Small intestine (tissue), 7 donors: ENCODE measurements at regions not wholly inside any gene's neighbourhood (a gene's known extent, or its start where the extent isn't known, plus 50 kb on each side); places are given as distances from the start of the nearest gene placed in this dataset.

Experiments
- DNase-seq, 2 donors: peaks; one replicate each; pipeline versions ENCODE4 v3.0.0 to v3.0.0-alpha.2; 2013
- FAIRE-seq: peaks from 2 replicates; lab custom pipeline; 2012; peaks lifted over from hg19 to GRCh38; lab: Jason Lieb, UNC
- H3K27ac ChIP-seq, 3 donors: one replicate each; pipeline ENCODE4 v1.5.1; 2013; ENCODE audit warnings: low read length in 2 of 3, mild to moderate bottlenecking in 2 of 3, control low read depth in 1 of 3, inconsistent platforms in 1 of 3, low read depth in 1 of 3, moderate library complexity in 1 of 3
- H3K27me3 ChIP-seq, 3 donors: one replicate each; pipeline ENCODE4 v1.6.1; 2013; ENCODE audit warnings: low read length in 3 of 3, inconsistent platforms in 1 of 3; ENCODE audit not compliant: control insufficient read depth in 3 of 3, insufficient read depth in 3 of 3
- H3K36me3 ChIP-seq, 3 donors: one replicate each; pipeline ENCODE4 v1.6.1; 2013; ENCODE audit warnings: low read length in 3 of 3, inconsistent platforms in 1 of 3, low read depth in 1 of 3, mild to moderate bottlenecking in 1 of 3, moderate library complexity in 1 of 3; ENCODE audit not compliant: control insufficient read depth in 3 of 3, insufficient read depth in 2 of 3
- H3K4me1 ChIP-seq, 3 donors: one replicate each; pipeline ENCODE4 v1.6.1; 2013; ENCODE audit warnings: low read length in 2 of 3, inconsistent platforms in 1 of 3, low read depth in 1 of 3, mild to moderate bottlenecking in 1 of 3, moderate library complexity in 1 of 3; ENCODE audit not compliant: control insufficient read depth in 3 of 3, insufficient read depth in 2 of 3
- H3K4me3 ChIP-seq, 3 donors: one replicate each; pipeline ENCODE4 v1.5.1; 2013; ENCODE audit warnings: low read length in 3 of 3, control low read depth in 1 of 3, inconsistent platforms in 1 of 3, low read depth in 1 of 3, mild to moderate bottlenecking in 1 of 3, moderate library complexity in 1 of 3
- H3K9me3 ChIP-seq, 2 donors: one replicate each; pipeline ENCODE4 v1.6.1; 2013; ENCODE audit warnings: low read depth in 1 of 2, low read length in 1 of 2; ENCODE audit not compliant: control insufficient read depth in 2 of 2, insufficient read depth in 1 of 2
- WGBS, 3 donors: extraction: QIAGEN DNeasy Blood & Tissue Kit; methylation state at CpG; one replicate each; pipeline ENCODE4 v1.1.7; 2013; 5-methylcytosine and 5-hydroxymethylcytosine counted together
- donor health status: healthy with polysubstance abuse.
- donor health status: control.
- donor health status: control.
- donor health status: Bipolar disorder and iron deficiency.
- donor health status: healthy.

- Histone ChIP-seq H3K36me3 (no peaks in the 10 kb centered on the region), H3K4me1 (no peaks in the 10 kb centered on the region), H3K4me3 (no peak overlapping the region), H3K9me3 (no peaks in the 10 kb centered on the region), H3K27me3 (peaks cover 0 to 2% (median 0%) of the 10 kb centered on the region in 3 donors), H3K27ac (no peak overlapping the region)
- WGBS, 3 donors: 27 to 54% (median 52%) methylated on average over 1 of the region's 1 CpG
- no peak for DNase-seq
- FAIRE-seq: no peak
Measured at GRCh38 chr22:22138915-22139314, 105.7 kb upstream of the VPREB1 start.

- H3K4me1 ChIP-seq: no peaks in the 10 kb centered on the region
- no peaks in the 10 kb centered on the region for H3K9me3 ChIP-seq
- DNase-seq: no peak
- FAIRE-seq: no peak
- 62 to 90% (median 81%) methylated on average over 2 of the region's 2 CpGs for WGBS, 3 donors
- no peak overlapping the region for H3K4me3 ChIP-seq
- H3K27ac ChIP-seq: no peak overlapping the region
- H3K36me3 ChIP-seq: no peaks in the 10 kb centered on the region
- H3K27me3 ChIP-seq: no peaks in the 10 kb centered on the region
Measured at GRCh38 chr22:22137891-22138290, 106.7 kb upstream of the VPREB1 start.

GRCh38 chr22:22133910-22134309 lies 110.7 kb upstream of the VPREB1 start:
- peaks cover 0 to 2% (median 0%) of the 10 kb centered on the region in 3 donors for H3K27me3 ChIP-seq
- H3K4me3 ChIP-seq: no peak overlapping the region
- H3K9me3 ChIP-seq: no peaks in the 10 kb centered on the region
- 83 to 89% (median 87%) methylated on average over 5 of the region's 5 CpGs for WGBS, 3 donors
- no peak overlapping the region for H3K27ac ChIP-seq
- DNase-seq (no peak), FAIRE-seq (no peak)
- no peaks in the 10 kb centered on the region for H3K4me1 ChIP-seq
- no peaks in the 10 kb centered on the region for H3K36me3 ChIP-seq

- FAIRE-seq: no peak
- 52 to 55% (median 53%) methylated on average over 3 of the region's 3 CpGs for WGBS, 3 donors
Measured at GRCh38 chr22:22130953-22131608, 113.5 kb upstream of the VPREB1 start.

GRCh38 chr22:22129387-22129786 lies 115.2 kb upstream of the VPREB1 start:
- H3K4me1 ChIP-seq: no peaks in the 10 kb centered on the region
- no peaks in the 10 kb centered on the region for H3K36me3 ChIP-seq
- peaks cover 0 to 2% (median 0%) of the 10 kb centered on the region in 3 donors for H3K27me3 ChIP-seq
- no peak overlapping the region for H3K4me3 ChIP-seq
- no peak for FAIRE-seq
- DNase-seq: no peak
- H3K9me3 ChIP-seq: no peaks in the 10 kb centered on the region
- WGBS, 3 donors: 65 to 73% (median 67%) methylated on average over 3 of the region's 3 CpGs
- no peak overlapping the region for H3K27ac ChIP-seq

More at GRCh38 chr22:22130953-22131608, 113.5 kb upstream of the VPREB1 start:
- Histone ChIP-seq H3K27me3 (peaks cover 0 to 2% (median 0%) of the 10 kb centered on the region in 3 donors), H3K9me3 (no peaks in the 10 kb centered on the region), H3K4me1 (no peaks in the 10 kb centered on the region), H3K36me3 (no peaks in the 10 kb centered on the region), H3K27ac (no peak overlapping the region), H3K4me3 (no peak overlapping the region)
- DNase-seq: no peak

GRCh38 chr22:22128440-22128839 lies 116.1 kb upstream of the VPREB1 start:
- Histone ChIP-seq H3K4me1 (no peaks in the 10 kb centered on the region), H3K4me3 (no peak overlapping the region), H3K9me3 (no peaks in the 10 kb centered on the region), H3K27ac (no peak overlapping the region), H3K36me3 (no peaks in the 10 kb centered on the region), H3K27me3 (peaks cover 0 to 2% (median 0%) of the 10 kb centered on the region in 3 donors)
- DNase-seq: no peak
- 77 to 88% (median 78%) methylated on average over 2 of the region's 2 CpGs for WGBS, 3 donors
- no peak for FAIRE-seq

GRCh38 chr22:22127100-22127499 lies 117.5 kb upstream of the VPREB1 start:
- no peaks in the 10 kb centered on the region for H3K36me3 ChIP-seq
- H3K4me1 ChIP-seq: no peaks in the 10 kb centered on the region
- DNase-seq: no peak
- peaks cover 0 to 2% (median 0%) of the 10 kb centered on the region in 3 donors for H3K27me3 ChIP-seq
- H3K27ac ChIP-seq: no peak overlapping the region
- WGBS, 3 donors: 79 to 82% (median 82%) methylated on average over 5 of the region's 5 CpGs
- H3K9me3 ChIP-seq: no peaks in the 10 kb centered on the region
- FAIRE-seq: no peak
- no peak overlapping the region for H3K4me3 ChIP-seq

- Histone ChIP-seq H3K36me3 (no peaks in the 10 kb centered on the region), H3K9me3 (no peaks in the 10 kb centered on the region), H3K27me3 (peaks cover 0 to 2% (median 0%) of the 10 kb centered on the region in 3 donors), H3K4me1 (no peaks in the 10 kb centered on the region), H3K4me3 (no peak overlapping the region), H3K27ac (no peak overlapping the region)
- whole genome bisulfite sequencing, 3 donors: 76 to 84% (median 79%) methylated on average over 23 to 24 of the region's 24 CpGs
- FAIRE-seq (no peak), DNase-seq (no peak)
Measured at GRCh38 chr22:22125579-22126468, 118.8 kb upstream of the VPREB1 start.
